Gastroesophageal sphincter (tissue), 4 donors: ENCODE measurements at regions not wholly inside any gene's neighbourhood (a gene's known extent, or its start where the extent isn't known, plus 50 kb on each side); places are given as distances from the start of the nearest gene placed in this dataset.
"Not testable (repeated sequence)": the region's sequence is repeated elsewhere in the genome, so short reads cannot be mapped to it uniquely, and the experiment has no call there.

Experiments used
- ATAC-seq: fragments of 150-250 bp; one replicate; pipeline ENCODE4 v1.9.1; 2016; ENCODE audit warnings: mild to moderate bottlenecking, moderate library complexity
- H3K27ac ChIP-seq, 4 donors: fragments of 200-600 bp; sonication (generic) in 3 of 4; 1 replicate in 3 of 4; 2 replicates in 1 of 4; pipeline ENCODE4 v1.5.1; 2016 to 2019
- H3K27me3 ChIP-seq: fragments of 200-600 bp; sonication (generic); one replicate; pipeline ENCODE4 v1.5.1; 2019
- H3K36me3 ChIP-seq, 2 donors: fragments of 200-600 bp; sonication (generic); one replicate each; pipeline ENCODE4 v1.5.1; 2019; ENCODE audit warnings: control low read depth in 1 of 2
- H3K4me1 ChIP-seq, 3 donors: fragments of 200-600 bp; sonication (generic); 1 replicate in 2 of 3; 2 replicates in 1 of 3; pipeline ENCODE4 v1.5.1; 2016 to 2019; ENCODE audit warnings: control low read depth in 2 of 3
- H3K4me3 ChIP-seq, 2 donors: fragments of 200-600 bp; sonication (generic); one replicate each; pipeline ENCODE4 v1.5.1; 2019; ENCODE audit warnings: mild to moderate bottlenecking in 1 of 2, moderate library complexity in 1 of 2
- H3K9me3 ChIP-seq, 3 donors: fragments of 200-600 bp; sonication (generic); one replicate each; pipeline ENCODE4 v1.5.1; 2017 to 2019; ENCODE audit warnings: control low read depth in 2 of 3
- EP300 ChIP-seq: sonication (generic); formaldehyde crosslinking; IDR thresholded peaks from one replicate; pipeline ENCODE4 v1.6.1; 2017; ENCODE audit warnings: antibody characterized with exemption, mild to moderate bottlenecking
- POLR2A ChIP-seq, 2 donors: fragments of 450-650 bp; IDR thresholded peaks; one replicate each; pipeline ENCODE4 v1.6.1; 2017; ENCODE audit warnings: antibody characterized with exemption in 2 of 2, mild to moderate bottlenecking in 2 of 2, moderate library complexity in 1 of 2
- POLR2AphosphoS5 ChIP-seq: sonication (generic); formaldehyde crosslinking; IDR thresholded peaks from one replicate; pipeline ENCODE4 v1.6.1; 2017; ENCODE audit warnings: antibody characterized with exemption
- WGBS, 2 donors: methylation state at CpG; one replicate each; pipeline ENCODE4 v1.1.5; 2018; ENCODE audit warnings: low coverage in 1 of 2; 5-methylcytosine and 5-hydroxymethylcytosine counted together
- TF ChIP-seq, protein P1 (sequence below), 4 experiments: fragments of 200-600 bp in 2 of 4; fragments of 450-650 bp in 2 of 4; sonication (generic) in 1 of 4; IDR thresholded peaks; one replicate each; pipeline ENCODE4 v1.5.1; 2017 to 2019; ENCODE audit warnings: antibody characterized with exemption in 4 of 4, mild to moderate bottlenecking in 2 of 4, moderate library complexity in 2 of 4

- H3K9me3 ChIP-seq = no peaks in the 10 kb centered on the region
- no peaks in the 10 kb centered on the region for H3K4me1 ChIP-seq
- WGBS, 2 donors = 37 to 40% methylated on average over 3 of the region's 3 CpGs
- no peak overlapping the region for H3K4me3 ChIP-seq
- no peak overlapping the region for H3K27ac ChIP-seq
- no peaks in the 10 kb centered on the region for H3K36me3 ChIP-seq
- TF ChIP-seq, protein P1, sequence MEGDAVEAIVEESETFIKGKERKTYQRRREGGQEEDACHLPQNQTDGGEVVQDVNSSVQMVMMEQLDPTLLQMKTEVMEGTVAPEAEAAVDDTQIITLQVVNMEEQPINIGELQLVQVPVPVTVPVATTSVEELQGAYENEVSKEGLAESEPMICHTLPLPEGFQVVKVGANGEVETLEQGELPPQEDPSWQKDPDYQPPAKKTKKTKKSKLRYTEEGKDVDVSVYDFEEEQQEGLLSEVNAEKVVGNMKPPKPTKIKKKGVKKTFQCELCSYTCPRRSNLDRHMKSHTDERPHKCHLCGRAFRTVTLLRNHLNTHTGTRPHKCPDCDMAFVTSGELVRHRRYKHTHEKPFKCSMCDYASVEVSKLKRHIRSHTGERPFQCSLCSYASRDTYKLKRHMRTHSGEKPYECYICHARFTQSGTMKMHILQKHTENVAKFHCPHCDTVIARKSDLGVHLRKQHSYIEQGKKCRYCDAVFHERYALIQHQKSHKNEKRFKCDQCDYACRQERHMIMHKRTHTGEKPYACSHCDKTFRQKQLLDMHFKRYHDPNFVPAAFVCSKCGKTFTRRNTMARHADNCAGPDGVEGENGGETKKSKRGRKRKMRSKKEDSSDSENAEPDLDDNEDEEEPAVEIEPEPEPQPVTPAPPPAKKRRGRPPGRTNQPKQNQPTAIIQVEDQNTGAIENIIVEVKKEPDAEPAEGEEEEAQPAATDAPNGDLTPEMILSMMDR (IDR thresholded peaks at IDR 0.05) = no peak
- TF ChIP-seq EP300 (no peak), POLR2AphosphoS5 (no peak), POLR2A (IDR thresholded peaks at IDR 0.05) (no peak)
- no peaks in the 10 kb centered on the region for H3K27me3 ChIP-seq
- ATAC-seq = no peak
Measured at GRCh38 chr14:87241018-87241768, 751.8 kb downstream of the GALC start.

DNA sequence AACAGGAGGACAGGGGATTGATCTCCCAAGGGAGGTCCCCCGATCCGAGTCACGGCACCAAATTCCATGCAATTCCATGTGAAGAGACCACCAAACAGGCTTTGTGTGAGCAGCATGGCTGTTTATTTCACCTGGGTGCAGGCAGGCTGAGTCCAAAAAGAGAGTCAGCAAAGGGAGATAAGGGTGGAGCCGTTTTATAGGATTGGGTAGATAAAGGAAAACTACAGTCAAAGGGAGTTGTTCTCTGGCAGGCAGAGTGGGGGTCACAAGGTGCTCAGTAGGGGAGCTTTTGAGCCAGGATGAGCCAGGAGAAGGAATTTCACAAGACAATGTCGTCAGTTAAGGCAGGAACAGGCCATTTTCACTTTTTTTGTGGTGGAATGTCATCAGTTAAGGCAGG, 752.7 kb downstream of the GALC start:
- H3K9me3 ChIP-seq, H3K36me3 ChIP-seq, H3K27ac ChIP-seq, H3K4me3 ChIP-seq, ATAC-seq, H3K27me3 ChIP-seq, H3K4me1 ChIP-seq: not testable (repeated sequence)
- 68 to 100% methylated on average over 1 to 5 of the region's 5 CpGs for WGBS, 2 donors

DNA sequence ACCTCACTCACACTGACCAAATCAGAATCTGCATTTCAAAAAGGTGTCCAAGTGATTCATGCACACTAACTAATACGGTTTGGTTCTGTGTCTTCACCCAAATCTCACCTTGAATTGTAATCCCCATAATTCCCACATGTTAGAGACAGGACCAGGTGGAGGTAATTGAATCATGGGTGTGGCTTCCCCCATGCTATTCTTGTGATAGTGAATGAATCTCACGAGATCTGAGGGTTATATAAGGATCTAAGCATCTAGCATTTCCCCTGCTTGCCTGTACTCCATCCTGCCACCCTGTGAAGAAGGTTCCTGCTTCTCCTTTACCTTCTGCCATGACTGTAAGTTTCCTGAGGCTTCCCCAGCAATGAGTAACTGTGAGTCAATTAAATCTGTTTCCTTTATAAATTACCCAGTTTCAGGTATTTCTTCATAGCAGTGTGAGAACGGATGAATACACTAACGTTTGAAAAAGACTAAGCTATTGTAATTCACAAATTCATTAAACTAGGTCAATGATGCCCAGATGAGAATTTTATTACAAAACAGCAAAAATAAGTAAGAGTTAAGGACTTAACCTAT, 759.1 kb downstream of the GALC start:
- no peak for ATAC-seq
- H3K36me3 ChIP-seq = no peaks in the 10 kb centered on the region
- no peak overlapping the region for H3K4me3 ChIP-seq
- 70 to 88% methylated on average over 2 to 4 of the region's 4 CpGs for WGBS, 2 donors
- no peaks in the 10 kb centered on the region for H3K27me3 ChIP-seq
- no peak overlapping the region for H3K27ac ChIP-seq
- no peaks in the 10 kb centered on the region for H3K4me1 ChIP-seq
- no peak for TF ChIP-seq POLR2AphosphoS5
- TF ChIP-seq, protein P1 (IDR thresholded peaks at IDR 0.05) = no peak
- TF ChIP-seq EP300 = no peak
- no peak for TF ChIP-seq POLR2A (IDR thresholded peaks at IDR 0.05)
- H3K9me3 ChIP-seq = no peaks in the 10 kb centered on the region

DNA sequence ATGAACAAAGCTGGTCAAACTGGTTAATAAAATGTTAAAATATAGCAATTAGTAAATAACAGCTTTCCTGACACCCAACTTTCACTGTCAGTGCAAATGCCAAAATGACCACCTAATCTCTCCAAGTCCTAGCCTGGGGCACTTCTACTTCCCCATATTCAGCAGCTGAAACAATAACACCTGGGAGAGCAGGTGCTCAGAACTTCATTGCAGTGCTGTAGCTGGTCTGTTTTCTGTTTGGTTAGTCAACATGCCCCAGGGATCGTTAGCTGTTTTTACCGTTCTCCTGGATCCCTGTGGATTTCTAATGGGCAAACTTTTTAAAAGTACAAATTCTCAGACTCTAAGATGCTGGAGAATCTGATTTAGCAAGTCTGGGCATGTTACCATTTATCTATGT, 759.7 kb downstream of the GALC start:
- ATAC-seq = no peak
- Histone ChIP-seq H3K27me3 (no peaks in the 10 kb centered on the region), H3K36me3 (no peaks in the 10 kb centered on the region), H3K4me3 (no peak overlapping the region), H3K27ac (no peak overlapping the region), H3K9me3 (no peaks in the 10 kb centered on the region), H3K4me1 (no peaks in the 10 kb centered on the region)
- 86 to 91% methylated on average over 2 of the region's 2 CpGs for WGBS, 2 donors
- TF ChIP-seq POLR2A (IDR thresholded peaks at IDR 0.05) = no peak
- no peak for TF ChIP-seq EP300
- TF ChIP-seq POLR2AphosphoS5 = no peak
- TF ChIP-seq, protein P1 (IDR thresholded peaks at IDR 0.05) = no peak

DNA sequence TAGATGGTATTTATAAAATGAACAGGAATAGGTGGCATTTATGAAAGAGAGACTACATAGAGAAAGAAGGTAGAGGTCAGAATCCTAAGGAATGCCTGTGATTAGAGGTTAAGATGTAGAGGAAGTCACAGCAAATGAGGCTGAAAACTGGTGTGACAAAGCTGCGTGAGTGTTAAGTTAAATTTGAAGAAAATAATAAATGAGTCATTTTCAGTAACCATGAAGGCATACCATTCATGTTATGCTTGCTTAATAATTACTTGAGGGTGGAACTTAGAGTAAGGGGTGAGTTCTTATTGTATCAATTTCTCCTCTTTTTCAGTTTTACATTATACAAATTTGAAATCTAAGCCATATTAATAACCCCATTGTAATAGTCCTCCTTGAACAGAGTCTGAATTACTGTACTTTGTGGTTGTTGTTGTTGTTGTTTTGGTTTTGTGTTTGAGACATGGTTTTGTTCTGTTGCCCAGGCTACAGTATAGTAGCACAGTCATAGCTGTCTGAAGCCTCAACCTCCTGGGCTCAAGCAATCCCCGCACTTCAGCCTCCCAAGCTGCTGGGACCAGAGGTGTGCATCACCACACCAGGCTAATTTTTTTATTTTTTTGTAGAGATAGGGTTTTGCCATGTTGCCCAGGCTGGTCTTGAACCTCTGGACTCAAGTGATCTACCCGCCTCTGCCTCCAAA, 761.5 kb downstream of the GALC start:
- Histone ChIP-seq H3K4me3 (no peak overlapping the region), H3K27me3 (no peaks in the 10 kb centered on the region), H3K27ac (no peak overlapping the region), H3K36me3 (no peaks in the 10 kb centered on the region), H3K4me1 (no peaks in the 10 kb centered on the region), H3K9me3 (no peaks in the 10 kb centered on the region)
- 86 to 88% methylated on average over 2 to 3 of the region's 3 CpGs for WGBS, 2 donors
- no peak for TF ChIP-seq POLR2A (IDR thresholded peaks at IDR 0.05)
- TF ChIP-seq POLR2AphosphoS5 = no peak
- no peak for TF ChIP-seq EP300
- TF ChIP-seq, protein P1 (IDR thresholded peaks at IDR 0.05) = no peak
- ATAC-seq = no peak
